NCI-H2227 (cell line): ENCODE measurements at regions not wholly inside any gene's neighbourhood (a gene's known extent, or its start where the extent isn't known, plus 50 kb on each side); places are given as distances from the start of the nearest gene placed in this dataset.
A peak's percentile ranks its signal among the peaks of the same experiment; 100 is the strongest.
"Not testable (repeated sequence)": the region's sequence is repeated elsewhere in the genome, so short reads cannot be mapped to it uniquely, and the experiment has no call there.

Experiments
- DNase-seq: peaks from one replicate; lab custom pipeline; 2025; ENCODE audit not compliant: unreplicated experiment; lab: John Stamatoyannopoulos, UW

GRCh38 chr16:17757808-17758207, 287.0 kb upstream of the XYLT1 start:
- DNase-seq: no peak

DNA sequence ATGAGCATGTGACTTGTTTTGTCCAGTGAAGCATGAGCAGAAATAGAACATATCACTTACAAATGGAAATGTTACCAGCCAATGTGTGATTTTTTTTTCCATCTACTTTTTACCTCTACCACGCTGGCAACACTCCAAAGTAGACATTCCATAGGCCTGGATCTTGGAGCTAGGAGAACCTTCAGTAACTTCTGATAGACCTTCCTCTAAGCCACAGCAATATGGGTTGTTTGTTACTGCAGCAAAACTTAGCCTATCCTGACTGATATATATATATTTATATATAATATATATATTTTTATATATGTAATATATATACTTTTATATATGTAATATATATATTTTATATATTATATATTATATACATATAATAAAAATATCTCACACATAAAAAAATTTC, 284.4 kb upstream of the XYLT1 start:
- no peak for DNase-seq

- DNase-seq: no peak
These were observed 282.7 kb upstream of the XYLT1 start for GRCh38 chr16:17753434-17753833.

DNA sequence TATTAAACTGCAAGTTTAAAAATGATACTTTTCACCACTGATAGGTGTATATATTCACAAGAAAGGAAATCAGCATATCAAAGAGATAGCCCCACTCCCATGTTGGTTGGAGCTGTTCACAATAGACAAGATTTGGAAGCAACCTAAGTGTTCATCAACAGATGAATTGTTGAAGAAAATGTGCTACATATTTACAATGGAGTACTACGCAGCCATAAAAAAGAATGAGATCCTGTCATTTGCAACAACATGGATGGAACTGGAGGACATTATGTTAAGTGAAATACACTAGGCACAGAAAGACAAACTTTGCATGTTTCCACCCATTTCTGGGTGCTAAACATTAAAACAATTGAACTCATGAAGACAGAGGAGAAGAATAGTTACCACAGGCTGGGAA, 278.9 kb upstream of the XYLT1 start:
- DNase-seq: no peak

DNA sequence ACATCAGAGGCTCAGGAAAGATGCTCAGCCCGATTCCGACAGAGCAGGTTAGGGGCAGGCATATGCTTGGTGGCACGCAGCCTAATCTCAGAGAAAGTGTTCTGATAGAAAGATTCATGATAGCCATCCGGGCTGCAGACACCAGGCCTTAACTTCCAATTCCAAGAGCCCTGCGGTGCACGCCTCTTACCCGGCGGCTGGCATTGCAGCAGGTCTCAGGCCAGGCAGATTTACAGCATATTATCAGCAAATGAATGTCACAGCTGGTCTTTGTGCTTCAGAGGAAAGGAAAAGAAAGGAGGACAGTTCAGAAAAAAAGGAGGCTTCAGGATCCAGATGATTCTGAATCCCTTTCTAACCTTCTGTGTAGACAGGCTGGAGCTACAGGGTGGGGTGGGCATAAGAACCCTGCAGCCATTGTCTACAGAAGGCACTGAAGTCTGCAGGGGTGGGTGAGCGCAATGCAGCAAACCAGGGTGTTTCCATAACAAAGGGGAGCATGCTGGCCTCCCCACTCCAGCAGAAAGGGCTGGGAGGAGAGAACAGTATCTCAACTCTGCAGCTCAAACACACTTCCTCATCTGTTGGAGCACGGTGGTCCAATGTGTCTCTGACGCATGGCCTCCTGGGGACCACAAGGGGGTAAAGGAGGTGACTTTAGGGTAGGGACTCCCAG, 277.4 kb upstream of the XYLT1 start:
- DNase-seq: peak; percentile 5

- DNase-seq: no peak
These were observed 276.5 kb upstream of the XYLT1 start for GRCh38 chr16:17747081-17747756.

GRCh38 chr16:17744921-17745572, 274.3 kb upstream of the XYLT1 start:
- peak; percentile 77 for DNase-seq

GRCh38 chr16:17743578-17743977, 272.8 kb upstream of the XYLT1 start:
- no peak for DNase-seq

DNA sequence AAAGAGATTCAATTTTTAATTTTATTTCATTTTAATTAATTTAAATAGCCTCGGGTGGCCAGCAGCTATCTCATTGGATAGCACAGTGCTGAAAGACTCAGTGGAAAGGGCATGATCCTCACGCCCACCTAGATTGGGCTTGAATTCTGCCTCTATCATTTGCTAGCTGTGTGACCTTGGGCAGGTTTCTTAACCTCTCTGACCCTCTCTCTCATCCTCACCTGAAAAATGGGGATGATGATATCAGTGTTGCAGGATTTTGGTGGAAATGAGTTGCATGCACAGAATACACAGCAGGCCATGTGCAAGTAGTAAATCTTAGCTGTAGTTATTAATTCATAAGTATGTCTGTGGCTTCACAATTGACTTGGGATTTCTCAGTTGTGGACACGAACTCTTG, 272.4 kb upstream of the XYLT1 start:
- DNase-seq: no peak

GRCh38 chr16:17735099-17735498, 264.3 kb upstream of the XYLT1 start:
- DNase-seq: not testable (repeated sequence)

DNA sequence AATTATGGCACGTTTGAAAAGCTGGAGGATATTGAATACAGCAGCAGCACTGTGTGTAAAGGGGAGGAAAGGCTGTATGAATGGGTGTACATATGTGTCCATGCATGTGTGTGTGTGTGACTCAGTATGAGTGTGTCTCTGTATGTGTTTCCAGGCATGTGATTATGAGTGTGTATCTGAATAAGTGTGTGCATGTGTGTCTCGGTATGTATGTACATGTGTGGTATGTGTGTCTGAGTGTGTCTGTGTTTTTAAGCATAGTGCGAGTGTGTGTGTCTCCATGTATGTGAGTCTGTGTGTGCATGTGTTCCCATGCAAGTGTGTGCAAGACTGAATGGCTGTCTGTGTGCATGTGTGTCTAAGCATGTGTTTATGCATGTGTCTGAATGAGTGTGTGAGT, 259.1 kb upstream of the XYLT1 start:
- no peak for DNase-seq

GRCh38 chr16:17728196-17728595, 257.4 kb upstream of the XYLT1 start:
- DNase-seq: no peak

- DNase-seq: no peak
These were observed 253.6 kb upstream of the XYLT1 start for GRCh38 chr16:17724242-17724898.

DNA sequence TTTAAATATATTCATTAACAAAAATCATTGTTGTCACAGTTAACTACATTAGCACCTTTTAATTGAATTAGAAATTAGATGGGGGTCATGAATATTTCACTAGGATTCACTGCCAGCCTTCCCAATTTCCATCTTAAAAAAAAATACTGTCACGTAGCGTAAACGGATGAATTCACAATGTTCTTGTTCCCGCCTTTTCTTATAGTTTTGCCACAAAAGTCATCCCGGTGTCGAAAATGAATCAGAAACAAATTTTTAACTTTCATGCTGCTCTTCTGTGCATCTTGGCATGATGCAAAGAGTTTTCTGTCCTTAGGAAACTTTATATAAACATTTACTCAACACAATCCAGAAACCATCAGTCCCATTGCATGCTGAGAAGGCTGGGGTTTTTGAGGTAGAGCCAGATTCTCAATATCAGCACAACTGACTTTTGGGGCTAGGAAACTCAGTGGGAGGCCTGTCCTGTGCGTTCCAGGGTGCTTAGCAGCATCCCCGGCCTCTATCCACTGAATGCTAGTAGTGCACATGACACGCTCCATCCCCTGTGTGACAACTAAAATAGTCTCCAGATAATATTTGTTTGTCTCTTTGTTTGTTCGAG, 252.9 kb upstream of the XYLT1 start:
- DNase-seq: no peak

GRCh38 chr16:17718495-17718894, 247.7 kb upstream of the XYLT1 start:
- DNase-seq: no peak

DNA sequence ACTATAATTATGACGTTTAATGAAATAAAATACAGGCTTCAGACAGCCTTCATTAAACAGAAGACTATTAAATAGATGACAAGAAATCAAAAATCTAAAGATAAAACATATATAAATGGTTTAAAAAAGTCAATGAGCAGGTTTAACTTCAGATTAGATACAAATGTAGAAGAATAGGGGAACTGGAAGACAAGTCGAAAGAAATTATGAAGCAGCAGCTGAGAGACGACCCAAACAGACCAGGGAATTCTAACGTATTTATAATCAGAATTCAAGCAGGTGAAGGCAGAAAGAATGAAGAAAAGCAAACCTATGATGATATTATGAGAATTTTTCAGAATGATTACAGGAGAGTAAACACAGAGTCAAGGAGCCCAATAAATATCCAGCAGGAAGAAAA, 235.1 kb upstream of the XYLT1 start:
- DNase-seq: no peak

DNA sequence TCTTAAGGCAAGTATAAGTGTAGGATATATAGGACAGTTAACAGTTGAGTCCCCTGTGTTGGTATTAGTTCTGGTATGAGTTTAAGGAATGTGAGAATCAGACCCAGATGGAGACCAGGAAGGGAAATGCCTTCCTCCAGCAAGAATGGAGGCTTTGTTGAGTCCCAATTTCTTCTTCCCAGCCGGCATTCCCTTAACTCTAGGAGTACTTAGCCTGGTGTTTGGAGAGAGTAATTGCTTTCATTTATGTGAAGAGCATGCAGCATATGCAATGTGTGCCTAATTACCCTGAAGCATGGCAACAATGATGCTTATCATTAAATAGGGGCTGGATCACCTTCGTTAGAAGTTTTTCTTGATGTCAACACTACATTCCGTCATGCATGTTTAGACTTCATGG, 225.9 kb upstream of the XYLT1 start:
- no peak for DNase-seq

DNA sequence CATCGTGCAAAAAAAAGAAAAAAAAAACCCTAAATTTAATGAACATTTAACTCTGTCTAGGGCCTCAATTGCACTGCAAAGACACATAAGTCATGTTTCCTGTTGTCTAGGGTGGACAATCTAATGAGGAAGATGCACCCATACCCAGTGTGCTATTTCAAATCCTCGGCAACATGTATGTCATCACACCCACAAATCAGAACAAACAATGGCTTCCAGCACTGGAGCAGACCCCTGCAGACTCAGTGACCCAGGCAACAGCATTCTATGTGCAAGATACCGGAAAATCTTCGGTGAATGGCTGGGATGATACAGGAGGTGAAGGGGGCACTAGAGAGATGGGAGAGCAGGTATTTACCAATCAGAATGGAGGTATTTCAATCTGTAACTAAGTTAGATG, 221.7 kb upstream of the XYLT1 start:
- no peak for DNase-seq

DNA sequence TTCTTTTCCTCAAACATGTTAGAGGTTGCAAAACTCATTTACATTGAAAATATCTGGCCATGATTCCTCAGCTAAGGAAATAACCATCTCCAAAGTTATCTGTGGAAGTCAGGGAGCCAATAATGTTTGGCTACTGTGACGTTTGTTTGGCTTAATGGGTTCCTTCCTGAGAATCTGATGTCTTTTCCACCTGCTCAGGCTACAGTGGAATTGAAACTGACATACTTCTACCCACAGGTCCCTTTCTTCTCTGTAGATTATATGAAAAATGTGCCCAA, 221.1 kb upstream of the XYLT1 start:
- DNase-seq: no peak

GRCh38 chr16:17691106-17691898, 220.5 kb upstream of the XYLT1 start:
- DNase-seq: no peak

GRCh38 chr16:17685447-17685846, 214.7 kb upstream of the XYLT1 start:
- DNase-seq: no peak
